ENCODE measurements at regions not wholly inside any gene's neighbourhood (a gene's known extent, or its start where the extent isn't known, plus 50 kb on each side); places are given as distances from the start of the nearest gene placed in this dataset.

DNA sequence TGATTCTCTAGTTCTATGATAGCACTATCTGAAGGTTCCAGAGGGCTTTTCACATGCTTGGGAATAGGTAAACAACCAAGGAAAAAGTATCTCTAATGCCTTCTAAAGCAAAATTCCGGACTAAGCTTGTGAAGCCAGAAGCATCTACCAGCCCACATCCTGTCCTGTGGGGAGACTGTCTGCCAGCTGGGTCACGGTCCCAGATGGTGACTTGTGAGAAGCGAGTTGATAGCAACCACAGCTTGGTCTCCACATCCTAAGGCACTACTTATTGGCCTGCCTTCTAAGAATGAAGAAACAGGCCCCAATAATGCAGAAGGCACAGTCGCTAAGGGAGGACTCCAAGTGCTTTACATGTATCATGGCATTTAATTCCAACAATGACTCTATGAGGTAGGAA is 184.1 kb upstream of the ADRA1B start:
- TF ChIP-seq, protein P1, sequence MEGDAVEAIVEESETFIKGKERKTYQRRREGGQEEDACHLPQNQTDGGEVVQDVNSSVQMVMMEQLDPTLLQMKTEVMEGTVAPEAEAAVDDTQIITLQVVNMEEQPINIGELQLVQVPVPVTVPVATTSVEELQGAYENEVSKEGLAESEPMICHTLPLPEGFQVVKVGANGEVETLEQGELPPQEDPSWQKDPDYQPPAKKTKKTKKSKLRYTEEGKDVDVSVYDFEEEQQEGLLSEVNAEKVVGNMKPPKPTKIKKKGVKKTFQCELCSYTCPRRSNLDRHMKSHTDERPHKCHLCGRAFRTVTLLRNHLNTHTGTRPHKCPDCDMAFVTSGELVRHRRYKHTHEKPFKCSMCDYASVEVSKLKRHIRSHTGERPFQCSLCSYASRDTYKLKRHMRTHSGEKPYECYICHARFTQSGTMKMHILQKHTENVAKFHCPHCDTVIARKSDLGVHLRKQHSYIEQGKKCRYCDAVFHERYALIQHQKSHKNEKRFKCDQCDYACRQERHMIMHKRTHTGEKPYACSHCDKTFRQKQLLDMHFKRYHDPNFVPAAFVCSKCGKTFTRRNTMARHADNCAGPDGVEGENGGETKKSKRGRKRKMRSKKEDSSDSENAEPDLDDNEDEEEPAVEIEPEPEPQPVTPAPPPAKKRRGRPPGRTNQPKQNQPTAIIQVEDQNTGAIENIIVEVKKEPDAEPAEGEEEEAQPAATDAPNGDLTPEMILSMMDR (IDR thresholded peaks at IDR 0.05; ENCODE audit: extremely low read depth in 1 of 2, insufficient read depth in 1 of 2, low read depth in 1 of 2, low read length in 2 of 2), result no peak
- no peak for TF ChIP-seq EZH2 (IDR thresholded peaks at IDR 0.05; ENCODE audit: borderline replicate concordance, low read depth, low read length, severe bottlenecking)
- TF ChIP-seq JUN (IDR thresholded peaks at IDR 0.05; ENCODE audit: borderline replicate concordance, insufficient read depth, insufficient read length, low read depth), result no peak
- no peak for TF ChIP-seq POLR2AphosphoS5 (IDR thresholded peaks at IDR 0.05; ENCODE audit: insufficient read depth, low read depth, low read length)
- TF ChIP-seq MYC (IDR thresholded peaks at IDR 0.05; ENCODE audit: low read depth, low read length), result no peak
- no peak for TF ChIP-seq POLR2A (IDR thresholded peaks at IDR 0.05; ENCODE audit: low read depth, low read length)
